ENCODE measurements at regions not wholly inside any gene's neighbourhood (a gene's known extent, or its start where the extent isn't known, plus 50 kb on each side); places are given as distances from the start of the nearest gene placed in this dataset.

DNA sequence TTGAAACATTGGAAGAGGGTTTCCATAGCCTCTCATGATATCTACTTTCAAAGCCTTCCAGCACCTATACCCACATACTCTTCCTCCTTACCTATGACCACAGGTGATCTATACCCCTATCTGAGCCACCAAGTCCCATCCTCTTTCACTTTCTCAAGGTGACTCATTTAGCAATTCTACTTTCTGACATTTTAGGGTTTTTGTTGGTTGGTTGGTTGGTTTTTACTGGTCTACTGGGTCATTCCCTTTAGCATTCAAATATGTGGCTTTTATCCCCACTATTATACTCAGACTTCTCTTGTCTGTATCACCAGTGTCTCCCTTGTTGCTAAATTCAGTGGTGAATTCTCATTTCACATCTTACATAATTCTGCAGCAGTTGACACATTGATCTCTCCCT lies 130.4 kb upstream of the STEAP4 start:
- no peak for DNase-seq

- no peak for DNase-seq
These were observed 125.6 kb upstream of the STEAP4 start for GRCh38 chr7:88432301-88432700.

GRCh38 chr7:88431882-88432281 lies 125.2 kb upstream of the STEAP4 start:
- no peak for DNase-seq

DNA sequence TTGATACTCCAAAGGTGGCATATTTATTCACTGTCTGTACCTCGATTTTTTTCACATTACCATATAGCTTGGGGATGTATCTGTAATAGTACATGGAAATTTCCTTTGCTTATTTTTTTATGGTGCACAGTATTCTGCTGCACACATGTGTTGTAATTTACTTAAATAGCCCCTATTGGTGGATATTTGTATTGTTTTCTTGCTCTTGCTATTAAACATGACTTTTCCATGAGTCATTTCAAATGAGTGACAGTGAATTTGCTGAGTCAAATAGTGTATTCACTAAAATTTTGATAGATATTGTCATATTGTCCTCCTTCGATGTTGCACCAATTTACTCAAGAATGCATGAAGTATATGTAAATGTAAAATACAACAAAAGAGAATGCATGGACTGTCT lies 122.7 kb upstream of the STEAP4 start:
- no peak for DNase-seq

GRCh38 chr7:88402529-88402928 lies 95.8 kb upstream of the STEAP4 start:
- no peak for DNase-seq

- no peak for DNase-seq
These were observed 94.4 kb upstream of the STEAP4 start for GRCh38 chr7:88401009-88401623.

- DNase-seq: peak in 5 of 58 donors; percentile 1 to 26 (median 3)
These were observed 93.1 kb upstream of the STEAP4 start for GRCh38 chr7:88399696-88400240.

DNA sequence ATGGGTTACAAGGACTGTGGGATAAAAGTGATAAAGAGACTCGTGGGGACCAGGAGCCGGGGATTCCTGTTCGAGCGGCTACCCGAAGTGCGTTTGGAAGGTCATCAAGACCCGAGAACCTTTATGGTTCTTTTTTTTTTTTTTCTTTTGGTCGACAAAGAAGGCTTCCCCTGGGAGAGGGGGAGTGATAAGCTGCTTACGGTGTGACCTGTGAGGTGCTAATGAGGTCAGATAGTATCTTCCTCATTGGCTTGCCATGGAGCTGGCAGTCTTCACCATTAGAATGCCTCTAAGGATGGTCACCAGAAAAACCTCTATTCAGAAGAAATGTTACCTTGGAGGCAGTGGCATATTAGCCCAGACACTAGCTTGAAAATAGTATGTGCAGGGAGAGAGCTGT lies 92.3 kb upstream of the STEAP4 start:
- DNase-seq: no peak

- no peak for DNase-seq
These were observed 91.8 kb upstream of the STEAP4 start for GRCh38 chr7:88398459-88398858.

DNA sequence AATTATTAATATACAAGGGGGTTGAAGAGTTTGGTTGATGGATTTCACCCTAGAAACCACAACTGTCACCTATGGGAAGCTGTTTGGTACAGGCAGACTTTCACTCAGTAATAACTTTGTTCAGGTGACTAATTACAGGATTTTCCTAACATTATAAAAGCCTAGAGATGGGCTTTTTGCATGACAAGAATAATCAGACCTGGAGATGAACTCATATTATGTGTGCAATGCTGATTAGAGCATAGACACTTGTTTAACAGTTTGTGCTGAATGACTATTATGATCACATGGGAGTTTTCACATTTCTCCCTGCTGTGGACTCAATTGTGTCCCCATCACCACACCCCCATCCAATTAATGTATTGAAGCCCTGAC lies 90.2 kb upstream of the STEAP4 start:
- DNase-seq: no peak

DNA sequence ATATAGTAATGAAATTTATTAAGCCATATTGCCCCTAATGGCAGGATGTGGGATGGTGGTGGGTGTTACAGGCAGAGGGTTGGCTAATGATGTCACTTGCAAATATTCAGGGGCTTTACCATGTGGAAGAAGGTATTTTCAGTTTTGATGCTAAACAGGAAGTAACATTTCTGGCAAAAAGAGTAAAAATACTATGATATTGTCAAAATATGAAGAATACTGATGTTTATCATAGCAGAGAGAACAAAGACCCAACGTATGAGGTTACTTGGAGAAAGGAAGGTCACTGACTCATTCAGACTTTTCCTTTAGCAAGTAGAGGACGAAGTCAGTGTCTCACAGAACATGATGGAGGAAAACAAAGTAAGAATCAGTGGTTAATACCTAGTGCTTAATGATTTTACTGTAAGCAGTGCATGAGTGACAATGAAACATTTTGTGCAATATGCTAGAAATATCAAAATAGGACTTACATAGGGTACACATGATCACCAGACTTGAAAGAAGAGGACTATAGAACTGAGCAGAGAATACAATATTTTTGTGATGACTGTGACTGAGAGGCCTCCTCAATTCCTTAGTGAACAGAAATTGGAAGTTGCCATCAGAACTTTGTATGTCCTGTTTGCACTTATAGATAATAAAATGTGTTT lies 89.7 kb upstream of the STEAP4 start:
- no peak for DNase-seq

GRCh38 chr7:88395715-88396114 lies 89.0 kb upstream of the STEAP4 start:
- DNase-seq: no peak

DNA sequence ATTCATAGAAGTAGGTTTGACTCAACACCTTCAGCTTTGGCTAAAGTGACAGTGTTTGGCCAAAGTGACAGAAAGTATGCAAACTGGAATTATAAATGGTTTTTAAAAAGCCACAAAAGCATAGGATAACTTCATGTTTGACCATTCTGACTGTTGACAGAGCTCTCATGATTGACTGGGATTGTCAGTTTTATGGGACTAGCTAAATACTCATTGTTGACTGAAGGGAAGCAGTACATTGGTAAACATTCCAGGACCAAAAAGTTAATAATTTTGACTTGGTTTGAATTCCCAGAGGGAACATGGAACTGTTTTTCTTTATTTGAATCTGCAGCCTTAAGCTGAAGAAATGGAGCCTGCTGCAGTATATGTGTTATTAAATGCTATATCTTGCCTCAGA lies 84.6 kb upstream of the STEAP4 start:
- DNase-seq: no peak

DNA sequence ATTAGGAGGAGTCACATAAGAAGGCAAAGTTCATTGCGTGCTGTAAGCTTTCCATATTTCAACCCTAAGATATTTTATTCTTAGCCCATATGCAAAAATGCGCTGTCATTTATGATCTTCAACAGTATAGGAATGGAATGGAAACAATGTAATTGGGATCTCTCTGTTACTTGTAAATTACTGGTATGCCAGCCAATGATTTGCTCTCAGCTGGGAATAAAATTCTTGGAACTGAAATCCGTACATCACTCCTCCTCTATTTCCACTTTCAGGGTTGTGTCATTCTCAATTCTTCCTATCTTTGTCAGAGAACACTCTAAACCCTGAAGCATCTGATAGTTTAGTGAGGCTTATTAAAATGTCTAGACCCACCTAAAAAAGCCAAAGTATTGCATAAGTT lies 80.7 kb upstream of the STEAP4 start:
- DNase-seq: no peak

DNA sequence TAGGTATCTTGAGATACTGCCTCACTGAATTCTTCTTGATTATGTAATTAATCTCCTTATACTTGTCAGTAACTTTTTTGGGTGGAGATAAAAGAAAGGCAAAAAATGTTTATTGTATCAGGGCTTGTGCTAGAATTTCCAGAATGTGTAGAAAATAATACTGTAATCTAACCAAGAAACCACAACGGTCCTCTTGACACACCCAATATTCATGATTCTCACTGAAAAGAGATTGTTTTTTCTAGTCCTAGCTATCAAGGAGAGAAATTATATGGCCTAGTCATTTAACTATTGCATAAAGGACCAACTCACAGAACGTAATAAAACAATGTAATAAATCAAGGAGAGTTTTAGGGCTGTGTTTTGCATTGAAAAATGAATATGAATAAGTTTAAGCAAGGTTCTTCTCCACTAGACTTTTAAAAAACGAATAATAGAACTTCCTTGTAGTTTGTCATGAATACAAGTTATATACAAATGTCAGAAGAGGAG lies 80.0 kb upstream of the STEAP4 start:
- no peak for DNase-seq

- no peak for DNase-seq
These were observed 70.7 kb upstream of the STEAP4 start for GRCh38 chr7:88377434-88377833.

DNA sequence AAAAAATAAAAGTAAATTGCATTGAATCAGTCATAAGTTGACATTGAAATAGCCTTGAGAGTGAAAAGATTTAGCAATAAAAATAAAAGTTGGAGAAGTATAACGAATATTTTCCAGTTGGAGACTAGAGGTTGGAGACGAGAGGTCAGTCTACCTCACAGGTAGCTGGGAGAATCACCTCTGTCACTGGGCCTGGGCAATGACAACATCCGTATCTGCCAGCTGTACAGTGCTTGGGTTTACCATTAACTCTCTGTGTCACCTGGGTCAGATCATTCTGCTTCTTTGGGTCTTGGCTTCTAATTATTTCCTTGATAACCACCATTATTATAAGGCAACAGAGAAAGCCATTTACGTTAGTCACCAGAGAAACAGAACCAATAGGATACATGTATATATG lies 62.0 kb upstream of the STEAP4 start:
- DNase-seq: no peak

DNA sequence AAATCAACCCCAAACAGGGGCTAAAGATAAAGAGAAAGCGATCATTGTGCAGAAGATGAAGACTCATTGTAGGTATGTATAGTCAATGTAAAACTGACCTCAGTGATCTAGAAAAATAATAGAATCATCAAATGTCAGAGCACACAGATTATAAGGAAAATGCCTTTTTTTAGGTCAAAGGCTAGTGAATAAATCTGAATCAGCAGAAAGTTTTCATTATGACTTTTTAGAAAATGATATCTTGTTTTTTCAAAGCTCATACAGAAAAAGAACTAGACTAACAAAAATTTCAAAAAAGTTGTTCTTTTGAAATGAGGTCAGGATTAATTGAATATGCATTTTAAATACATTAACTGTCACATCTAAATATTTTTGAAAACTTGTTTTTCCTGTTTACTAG lies 60.2 kb upstream of the STEAP4 start:
- DNase-seq: no peak

- no peak for DNase-seq
These were observed 57.2 kb upstream of the STEAP4 start for GRCh38 chr7:88363869-88364268.

- no peak for DNase-seq
These were observed 56.6 kb upstream of the STEAP4 start for GRCh38 chr7:88363249-88363648.

DNA sequence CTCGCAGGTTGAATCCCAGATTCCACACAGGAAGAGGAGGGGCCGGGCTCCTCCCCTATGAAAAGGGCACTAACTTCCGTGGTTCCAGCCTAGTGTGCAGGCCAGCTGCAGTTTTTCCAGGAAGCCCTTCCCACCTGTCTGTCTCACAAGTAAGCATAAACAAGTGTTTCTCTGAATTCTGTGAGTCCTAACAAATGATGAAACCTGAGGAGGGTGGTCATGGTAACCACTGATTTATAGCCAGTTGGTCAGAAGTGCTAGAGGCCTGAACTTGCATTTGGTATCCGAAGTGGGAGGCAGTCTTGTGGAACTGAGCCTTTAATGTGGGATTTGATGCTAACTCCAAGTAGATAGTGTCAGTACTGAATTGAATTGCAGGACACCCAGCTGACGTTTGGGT lies 54.7 kb upstream of the STEAP4 start:
- no peak for DNase-seq

DNA sequence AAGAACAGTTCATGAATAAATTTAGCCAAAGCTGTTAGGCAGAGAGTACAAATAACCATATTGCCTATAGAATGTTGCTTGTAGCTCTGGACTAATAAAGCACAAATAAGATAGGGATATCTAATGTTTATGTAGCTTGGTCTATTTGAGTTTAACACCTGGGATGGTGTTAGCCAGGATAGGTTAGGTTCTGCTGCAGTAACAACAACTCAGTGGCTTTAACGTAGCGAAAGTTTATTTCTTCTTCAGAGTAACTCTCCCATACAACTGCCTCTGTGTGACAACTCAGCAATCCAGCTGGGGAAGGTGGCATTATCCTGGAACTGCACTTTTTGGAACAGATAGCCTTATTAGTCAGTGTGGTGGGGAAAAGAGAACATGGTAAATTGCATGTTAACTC lies 52.2 kb upstream of the STEAP4 start:
- DNase-seq: no peak

DNA sequence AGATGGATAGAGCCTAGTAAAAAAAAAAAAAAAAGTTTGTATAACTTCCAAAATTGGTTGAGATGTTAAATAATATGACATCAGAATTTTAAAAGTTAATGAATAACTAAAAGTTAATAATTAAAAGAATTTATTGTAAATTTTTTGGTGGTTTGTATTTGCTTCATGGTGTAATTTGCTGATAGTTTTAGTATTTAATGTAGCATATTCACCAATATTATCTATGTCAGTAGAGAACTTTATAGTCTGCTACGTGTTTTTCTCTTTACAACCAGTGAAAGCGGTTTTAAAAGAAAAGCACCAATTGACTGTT lies 51.8 kb upstream of the STEAP4 start:
- no peak for DNase-seq
